Caco-2 (cell line): ENCODE measurements at regions not wholly inside any gene's neighbourhood (a gene's known extent, or its start where the extent isn't known, plus 50 kb on each side); places are given as distances from the start of the nearest gene placed in this dataset.

Source experiments
- BruUV-seq: library from RNA; stranded (reverse); fragments of 400-500 nt; replicated peaks from 2 replicates; lab custom pipeline; 2021; lab: Mats Ljungman, UMichigan
- CTCF ChIA-PET: fragments of 300-600 bp; sonication (Branson Sonifier 250); formaldehyde crosslinking; loops from one replicate; lab custom pipeline; 2022; ENCODE audit warnings: antibody characterized with exemption; lab: Charles Lee
- POLR2A ChIA-PET: fragments of 300-600 bp; sonication (Branson Sonifier 250); formaldehyde crosslinking; loops from one replicate; lab custom pipeline; 2022; ENCODE audit warnings: antibody characterized with exemption; lab: Charles Lee
- DNase-seq, 2 experiments: peaks; one replicate each; pipeline versions ENCODE4 v3.0.0 to v3.0.0-alpha.2; 2020 to 2022
- H3K27me3 ChIP-seq: replicated peaks from 2 replicates; pipeline ENCODE4 v1.6.0; 2011; ENCODE audit warnings: low read length; ENCODE audit not compliant: control insufficient read depth, insufficient read depth
- H3K36me3 ChIP-seq: 2 replicates; pipeline ENCODE4 v1.5.1; 2011; ENCODE audit warnings: low read length; ENCODE audit not compliant: control insufficient read depth, insufficient read depth
- H3K4me1 ChIP-seq: fragments of 250-450 bp; sonication (Bioruptor Pico); 2 replicates; pipeline ENCODE4 v1.5.1; 2020; ENCODE audit warnings: mild to moderate bottlenecking
- H3K4me3 ChIP-seq: 2 replicates; pipeline ENCODE4 v1.5.1; 2011; ENCODE audit warnings: low read depth, mild to moderate bottlenecking, control low read depth, low read length
- H3K9me3 ChIP-seq: fragments of 250-450 bp; sonication (Bioruptor Pico); 2 replicates; pipeline ENCODE4 v1.5.1; 2020; ENCODE audit warnings: mild to moderate bottlenecking, moderate library complexity
- H3K27ac Mint-ChIP-seq: one replicate; pipeline ENCODE4 v1.8.0; 2022; ENCODE audit warnings: mixed read lengths; ENCODE audit not compliant: unreplicated experiment
- H3K27me3 Mint-ChIP-seq: one replicate; pipeline ENCODE4 v1.8.0; 2022; ENCODE audit warnings: mixed read lengths; ENCODE audit not compliant: insufficient read depth, unreplicated experiment
- H3K36me3 Mint-ChIP-seq: one replicate; pipeline ENCODE4 v1.8.0; 2022; ENCODE audit warnings: mild to moderate bottlenecking, mixed read lengths; ENCODE audit not compliant: insufficient read depth, unreplicated experiment
- H3K4me1 Mint-ChIP-seq: one replicate; pipeline ENCODE4 v1.8.0; 2022; ENCODE audit warnings: low read depth, mixed read lengths; ENCODE audit not compliant: unreplicated experiment
- H3K4me3 Mint-ChIP-seq: one replicate; pipeline ENCODE4 v1.8.0; 2022; ENCODE audit warnings: mild to moderate bottlenecking, moderate library complexity, mixed read lengths; ENCODE audit not compliant: unreplicated experiment
- H3K9me3 Mint-ChIP-seq: one replicate; pipeline ENCODE4 v1.8.0; 2022; ENCODE audit warnings: mixed read lengths; ENCODE audit not compliant: unreplicated experiment
- CTCF ChIP-seq, 2 experiments: fragments of 200-600 bp in 1 of 2; IDR thresholded peaks; 1 replicate in 1 of 2; 2 replicates in 1 of 2; pipeline versions ENCODE4 v1.5.1 to v1.8.0; 2011 to 2022; ENCODE audit warnings: antibody characterized with exemption in 1 of 2, control low read depth in 1 of 2, inconsistent platforms in 1 of 2, low read depth in 1 of 2, low read length in 1 of 2, mild to moderate bottlenecking in 1 of 2, moderate library complexity in 1 of 2; ENCODE audit not compliant: insufficient read depth in 1 of 2, severe bottlenecking in 1 of 2, unreplicated experiment in 1 of 2
- intact Hi-C: fragments of 100-400 bp; cut with micrococcal nuclease; formaldehyde crosslinking; loops from one replicate; pipeline ENCODE4 v1.10.0; 2022; ENCODE audit not compliant: unreplicated experiment

GRCh38 chr20:40331249-40331648 lies 357.8 kb downstream of the MAFB start:
- Histone ChIP-seq H3K9me3 (no peaks in the 10 kb centered on the region), H3K4me3 (no peak overlapping the region), H3K27me3 (0 out of 2 replicates have a peak, but pooled peaks cover 2% of the 10 kb centered on the region), H3K36me3 (no peaks in the 10 kb centered on the region), H3K4me1 (no peaks in the 10 kb centered on the region)
- no peak overlapping the region for H3K4me3 Mint-ChIP-seq
- no peaks in the 10 kb centered on the region for H3K36me3 Mint-ChIP-seq
- no peak overlapping the region for H3K27ac Mint-ChIP-seq
- ChIA-PET CTCF (no interaction called here), POLR2A (no interaction called here)
- no peaks in the 10 kb centered on the region for H3K4me1 Mint-ChIP-seq
- no TSS peak for BruUV-seq
- no peak for DNase-seq
- peaks cover 14% of the 10 kb centered on the region for H3K27me3 Mint-ChIP-seq
- intact Hi-C loops = no loop called here
- H3K9me3 Mint-ChIP-seq = no peaks in the 10 kb centered on the region
- no peak for TF ChIP-seq CTCF (IDR thresholded peaks at IDR 0.05; ENCODE audit: insufficient read depth in 1 of 2, low read depth in 1 of 2, low read length in 1 of 2, severe bottlenecking in 1 of 2, unreplicated experiment in 1 of 2)

- Mint-ChIP-seq H3K4me3 (no peak overlapping the region), H3K27me3 (peaks cover 8% of the 10 kb centered on the region), H3K9me3 (no peaks in the 10 kb centered on the region), H3K36me3 (no peaks in the 10 kb centered on the region), H3K27ac (no peak overlapping the region), H3K4me1 (no peaks in the 10 kb centered on the region)
- POLR2A ChIA-PET = no interaction called here
- no TSS peak for BruUV-seq
- CTCF ChIA-PET = interaction anchor here (0.6 kb wide), 1 partner anchor 50 kb away, joined by 3 read pairs; no protein-coding TSS in a partner anchor
- intact Hi-C loops = no loop called here
- TF ChIP-seq CTCF (IDR thresholded peaks at IDR 0.05; ENCODE audit: insufficient read depth in 1 of 2, low read depth in 1 of 2, low read length in 1 of 2, severe bottlenecking in 1 of 2, unreplicated experiment in 1 of 2) = no peak
- no peak for DNase-seq
- H3K4me1 ChIP-seq = no peaks in the 10 kb centered on the region
- H3K27me3 ChIP-seq = 0 out of 2 replicates have a peak, but pooled peaks cover 1% of the 10 kb centered on the region
- no peak overlapping the region for H3K4me3 ChIP-seq
- no peaks in the 10 kb centered on the region for H3K36me3 ChIP-seq
- no peaks in the 10 kb centered on the region for H3K9me3 ChIP-seq
These were observed 359.7 kb downstream of the MAFB start for GRCh38 chr20:40329321-40329720.

- Histone ChIP-seq H3K4me3 (no peak overlapping the region), H3K4me1 (no peaks in the 10 kb centered on the region), H3K27me3 (0 out of 2 replicates have a peak, but pooled peaks cover 1% of the 10 kb centered on the region), H3K36me3 (no peaks in the 10 kb centered on the region), H3K9me3 (no peaks in the 10 kb centered on the region)
- Mint-ChIP-seq H3K4me3 (no peak overlapping the region), H3K36me3 (no peaks in the 10 kb centered on the region), H3K27me3 (peaks cover 10% of the 10 kb centered on the region), H3K9me3 (no peaks in the 10 kb centered on the region), H3K4me1 (no peaks in the 10 kb centered on the region), H3K27ac (no peak overlapping the region)
- ChIA-PET POLR2A (no interaction called here), CTCF (no interaction called here)
- no TSS peak for BruUV-seq
- TF ChIP-seq CTCF (IDR thresholded peaks at IDR 0.05; ENCODE audit: insufficient read depth in 1 of 2, low read depth in 1 of 2, low read length in 1 of 2, severe bottlenecking in 1 of 2, unreplicated experiment in 1 of 2) = no peak
- intact Hi-C loops = no loop called here
- no peak for DNase-seq
These were observed 362.3 kb downstream of the MAFB start for GRCh38 chr20:40326784-40327183.
